Activated T-helper 1 cell treated with anti-CD3 and anti-CD28 coated beads, Interleukin-12 subunit alpha, Interleukin-12 subunit beta, Interleukin-2, Interleukin-4 antibody, amounts not matched to agents 30 ng/mL and 10 ng/mL and 1 ng/mL, durations not matched to agents 14 hours and 24 hours and 36 hours (primary cell): ENCODE measurements at regions not wholly inside any gene's neighbourhood (a gene's known extent, or its start where the extent isn't known, plus 50 kb on each side); places are given as distances from the start of the nearest gene placed in this dataset.

Source experiments
- DNase-seq: peaks from one replicate; pipeline ENCODE4 v3.0.0; 2021; ENCODE audit warnings: low spot score
- H3K27ac Mint-ChIP-seq: one replicate; pipeline ENCODE4 v1.8.0; 2021; ENCODE audit warnings: mild to moderate bottlenecking, mixed read lengths
- H3K27me3 Mint-ChIP-seq: one replicate; pipeline ENCODE4 v1.8.0; 2022; ENCODE audit warnings: mild to moderate bottlenecking, moderate library complexity, mixed read lengths; ENCODE audit not compliant: insufficient read depth
- H3K36me3 Mint-ChIP-seq: one replicate; pipeline ENCODE4 v1.8.0; 2021; ENCODE audit warnings: low read depth, mixed read lengths
- H3K4me1 Mint-ChIP-seq: one replicate; pipeline ENCODE4 v1.8.0; 2021; ENCODE audit warnings: low read depth, mixed read lengths
- H3K4me3 Mint-ChIP-seq: one replicate; pipeline ENCODE4 v1.8.0; 2021; ENCODE audit warnings: mild to moderate bottlenecking, moderate library complexity, mixed read lengths
- H3K9me3 Mint-ChIP-seq: one replicate; pipeline ENCODE4 v1.8.0; 2021; ENCODE audit warnings: mixed read lengths
- intact Hi-C: fragments of 100-400 bp; cut with micrococcal nuclease; formaldehyde crosslinking; loops from one replicate; pipeline ENCODE4 v1.15.1; 2024

DNA sequence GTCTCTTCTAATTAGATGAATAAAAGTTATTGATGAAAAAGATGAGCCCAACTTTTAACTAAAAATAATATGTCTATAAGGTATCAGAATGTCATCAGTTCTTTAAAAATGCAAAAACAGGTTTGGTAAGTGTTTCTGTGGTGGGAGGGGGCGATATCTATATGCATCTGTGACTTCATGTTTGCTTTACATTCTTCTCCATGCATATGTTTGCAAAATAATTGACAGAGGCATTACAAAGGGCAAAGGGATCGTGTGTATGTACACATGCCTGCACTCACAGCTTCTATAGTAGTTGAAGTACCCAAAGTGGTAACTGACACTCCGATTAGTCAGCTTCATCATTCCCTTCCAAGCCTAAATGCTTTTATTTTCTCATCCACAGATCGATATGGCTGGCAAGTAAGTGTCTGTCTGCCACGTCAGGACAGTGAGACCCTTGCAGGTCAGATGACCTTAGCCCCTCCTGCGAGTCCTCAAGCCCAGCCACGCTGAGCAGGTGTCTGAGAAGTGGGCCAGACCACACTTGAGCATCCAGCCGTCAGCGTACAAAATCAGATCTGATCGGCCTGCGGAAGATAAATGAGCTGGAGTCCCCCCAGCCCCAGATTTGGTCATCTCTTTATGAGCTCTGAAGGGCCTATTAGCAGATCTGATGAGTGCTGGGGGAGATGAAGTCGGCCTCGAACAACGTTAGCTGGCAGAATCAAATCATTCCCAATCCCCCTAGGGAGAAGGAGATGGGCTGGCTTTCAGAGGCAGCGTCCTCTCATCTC lies 369.1 kb downstream of the MAFB start:
- Mint-ChIP-seq H3K27me3 (no peaks in the 10 kb centered on the region), H3K4me1 (no peaks in the 10 kb centered on the region), H3K27ac (no peak overlapping the region), H3K36me3 (no peaks in the 10 kb centered on the region), H3K9me3 (no peaks in the 10 kb centered on the region), H3K4me3 (no peak overlapping the region)
- DNase-seq, result no peak
- intact Hi-C loops, result no loop called here

DNA sequence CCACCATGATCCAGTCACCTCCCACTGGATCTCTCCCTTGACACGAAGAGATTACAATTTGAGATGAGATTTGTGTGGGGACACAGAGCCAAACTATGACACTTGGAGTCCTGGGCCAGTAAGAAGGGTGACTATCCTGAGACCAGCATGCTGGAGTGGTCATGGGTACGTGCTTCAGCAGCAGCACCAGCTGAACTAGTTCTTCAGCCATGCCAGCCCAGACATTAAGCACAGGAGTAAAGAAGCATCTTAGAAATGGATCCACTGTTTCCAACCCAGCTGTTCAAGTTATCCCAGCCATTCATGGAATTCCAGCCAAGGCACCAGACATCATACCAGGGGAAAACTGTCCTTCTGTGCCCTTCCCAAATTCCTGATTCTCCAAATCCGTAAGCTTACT lies 370.0 kb downstream of the MAFB start:
- no peak overlapping the region for H3K27ac Mint-ChIP-seq
- H3K9me3 Mint-ChIP-seq, result no peaks in the 10 kb centered on the region
- DNase-seq, result no peak
- intact Hi-C loops, result no loop called here
- no peaks in the 10 kb centered on the region for H3K4me1 Mint-ChIP-seq
- H3K4me3 Mint-ChIP-seq, result no peak overlapping the region
- no peaks in the 10 kb centered on the region for H3K27me3 Mint-ChIP-seq
- no peaks in the 10 kb centered on the region for H3K36me3 Mint-ChIP-seq

DNA sequence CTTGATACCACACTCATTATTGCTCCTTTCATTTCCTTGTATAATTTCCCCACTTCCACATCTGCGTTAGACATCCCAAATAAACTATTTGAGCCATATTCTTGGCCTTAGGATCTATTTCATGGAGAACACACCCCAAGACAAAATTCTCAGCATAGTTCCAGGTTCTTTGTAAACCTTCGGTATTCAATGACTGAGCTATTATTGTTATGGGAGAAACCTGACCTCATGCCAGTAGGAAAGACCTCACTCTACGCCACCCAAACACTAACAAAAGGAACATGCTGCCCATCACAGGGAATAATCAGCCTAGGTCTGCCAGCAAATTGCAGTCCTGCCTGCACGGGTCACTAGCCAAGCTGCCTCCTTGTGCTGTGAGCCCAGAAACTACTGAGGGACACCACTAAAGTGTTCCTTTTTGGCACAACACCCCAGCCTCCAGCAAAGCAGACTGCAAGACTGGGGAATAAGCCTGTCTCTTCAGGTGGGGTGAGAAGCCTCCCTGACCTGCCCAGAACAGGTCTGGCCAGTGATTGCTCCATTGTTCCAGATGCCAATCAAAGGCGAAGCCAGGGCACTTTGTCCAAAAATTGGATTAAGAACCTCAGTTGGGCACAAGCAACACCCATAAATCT lies 371.8 kb downstream of the MAFB start:
- no peaks in the 10 kb centered on the region for H3K9me3 Mint-ChIP-seq
- no peaks in the 10 kb centered on the region for H3K4me1 Mint-ChIP-seq
- H3K4me3 Mint-ChIP-seq, result no peak overlapping the region
- H3K36me3 Mint-ChIP-seq, result no peaks in the 10 kb centered on the region
- no peak overlapping the region for H3K27ac Mint-ChIP-seq
- no peak for DNase-seq
- intact Hi-C loops, result no loop called here
- no peaks in the 10 kb centered on the region for H3K27me3 Mint-ChIP-seq

DNA sequence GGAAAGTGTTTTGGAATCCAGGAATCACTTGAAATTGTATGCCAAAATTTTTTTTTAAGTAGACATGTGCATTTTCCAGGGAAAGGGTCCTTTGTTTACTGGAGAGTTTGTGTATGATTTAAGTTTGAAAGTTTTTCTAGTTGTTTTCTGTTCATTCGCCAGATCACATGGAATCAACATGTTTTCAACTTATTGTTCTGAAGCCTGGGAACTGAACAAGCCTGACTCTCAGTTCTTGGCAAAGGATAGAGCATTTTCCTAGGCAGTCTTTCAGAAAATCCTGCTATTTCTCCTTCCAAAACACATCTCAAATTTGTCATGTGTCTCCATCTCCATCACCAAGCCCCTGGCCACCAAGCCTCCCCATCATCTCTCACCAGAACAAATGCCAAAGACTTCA lies 374.8 kb downstream of the MAFB start:
- Mint-ChIP-seq H3K4me1 (no peaks in the 10 kb centered on the region), H3K27ac (no peak overlapping the region), H3K27me3 (no peaks in the 10 kb centered on the region), H3K9me3 (peaks cover 3% of the 10 kb centered on the region), H3K36me3 (no peaks in the 10 kb centered on the region), H3K4me3 (no peak overlapping the region)
- intact Hi-C loops, result no loop called here
- no peak for DNase-seq

DNA sequence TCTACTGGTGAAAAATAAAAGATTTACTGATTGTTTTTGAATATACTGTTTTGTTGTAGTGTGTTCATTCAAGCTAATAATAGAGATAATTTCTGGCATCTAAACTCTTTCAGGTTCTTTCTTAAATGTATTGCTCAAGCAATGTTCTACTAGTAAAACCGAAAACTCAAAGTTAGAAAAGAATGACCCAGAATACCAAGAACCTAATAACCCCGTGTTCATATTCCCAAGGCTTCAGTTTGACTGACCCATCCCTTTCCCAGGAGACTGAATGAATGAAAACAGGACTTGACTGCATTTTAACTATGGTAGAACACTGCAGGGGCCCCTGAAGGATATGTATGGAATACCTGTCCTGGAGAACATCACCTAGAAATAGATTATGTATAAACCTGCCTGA lies 375.3 kb downstream of the MAFB start:
- no peaks in the 10 kb centered on the region for H3K36me3 Mint-ChIP-seq
- peaks cover 3% of the 10 kb centered on the region for H3K9me3 Mint-ChIP-seq
- no peaks in the 10 kb centered on the region for H3K27me3 Mint-ChIP-seq
- no peaks in the 10 kb centered on the region for H3K4me1 Mint-ChIP-seq
- H3K4me3 Mint-ChIP-seq, result no peak overlapping the region
- intact Hi-C loops, result no loop called here
- DNase-seq, result no peak
- no peak overlapping the region for H3K27ac Mint-ChIP-seq

DNA sequence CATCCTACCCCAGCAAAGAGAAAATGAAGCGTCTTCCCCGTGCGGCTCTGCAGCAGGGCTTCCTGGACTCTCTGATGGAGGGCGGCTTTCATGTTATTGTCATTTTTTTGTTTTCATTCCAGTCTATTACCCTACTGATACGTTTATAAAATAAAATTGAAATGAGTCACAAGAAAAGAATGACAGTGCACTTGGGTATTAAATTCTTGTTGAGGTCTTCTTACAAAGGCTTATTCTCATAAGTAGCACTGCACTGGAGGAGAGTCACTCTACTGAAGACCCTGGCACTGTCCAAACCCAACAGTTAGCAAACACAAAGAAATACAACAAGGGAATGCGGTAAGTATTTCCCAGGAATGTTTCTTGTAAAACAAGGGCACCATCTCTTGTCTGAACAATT lies 379.3 kb downstream of the MAFB start:
- DNase-seq, result no peak
- H3K4me3 Mint-ChIP-seq, result no peak overlapping the region
- H3K27me3 Mint-ChIP-seq, result no peaks in the 10 kb centered on the region

DNA sequence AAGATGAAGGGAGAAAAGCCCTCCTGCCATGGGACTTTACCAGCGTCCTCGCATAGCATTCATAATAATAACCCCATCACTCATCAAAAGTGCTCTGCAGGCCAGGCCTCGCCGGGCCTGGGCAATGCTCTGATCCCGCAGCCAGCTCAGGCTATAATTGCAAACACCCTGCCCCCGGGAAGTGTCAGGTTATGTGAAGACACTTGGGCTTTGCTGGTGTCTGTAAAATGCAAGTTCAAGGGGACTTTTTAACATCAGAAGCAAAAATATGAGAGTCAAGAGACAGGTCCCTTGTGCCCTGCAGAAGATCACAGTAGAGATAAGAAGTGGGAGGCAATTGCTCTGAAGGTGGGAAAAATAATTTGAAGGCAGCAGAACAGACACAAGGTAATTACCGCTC lies 381.0 kb downstream of the MAFB start:
- Mint-ChIP-seq H3K4me3 (no peak overlapping the region), H3K27ac (no peak overlapping the region), H3K4me1 (no peaks in the 10 kb centered on the region), H3K36me3 (no peaks in the 10 kb centered on the region), H3K9me3 (peaks cover 3% of the 10 kb centered on the region), H3K27me3 (no peaks in the 10 kb centered on the region)
- DNase-seq, result no peak
- intact Hi-C loops, result no loop called here

More for the DNA sequence above, 379.3 kb downstream of the MAFB start:
- Mint-ChIP-seq H3K36me3 (no peaks in the 10 kb centered on the region), H3K27ac (no peak overlapping the region), H3K9me3 (peaks cover 3% of the 10 kb centered on the region), H3K4me1 (no peaks in the 10 kb centered on the region)
- intact Hi-C loops, result no loop called here

DNA sequence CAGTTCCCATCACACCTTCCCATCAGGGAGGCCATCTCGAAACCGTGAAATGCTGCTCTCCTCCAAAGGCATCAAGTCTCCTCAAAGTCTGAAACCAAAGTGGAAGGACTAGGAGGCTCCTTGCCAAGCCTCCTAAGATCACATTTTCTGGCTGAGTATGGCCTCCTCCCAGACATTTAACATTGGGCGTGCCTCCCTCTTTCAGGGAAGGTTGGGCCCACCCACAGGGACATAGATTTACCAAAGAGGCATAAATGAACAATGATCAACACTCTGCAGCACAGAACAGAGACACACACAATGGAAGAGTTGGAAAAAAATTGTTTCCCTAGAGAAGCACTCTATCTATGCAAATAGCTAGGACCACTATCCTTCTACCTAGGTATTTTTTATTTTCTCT lies 381.8 kb downstream of the MAFB start:
- intact Hi-C loops, result no loop called here
- DNase-seq, result no peak
- Mint-ChIP-seq H3K27ac (no peak overlapping the region), H3K4me1 (no peaks in the 10 kb centered on the region), H3K9me3 (peaks cover 3% of the 10 kb centered on the region), H3K27me3 (no peaks in the 10 kb centered on the region), H3K4me3 (no peak overlapping the region), H3K36me3 (no peaks in the 10 kb centered on the region)

DNA sequence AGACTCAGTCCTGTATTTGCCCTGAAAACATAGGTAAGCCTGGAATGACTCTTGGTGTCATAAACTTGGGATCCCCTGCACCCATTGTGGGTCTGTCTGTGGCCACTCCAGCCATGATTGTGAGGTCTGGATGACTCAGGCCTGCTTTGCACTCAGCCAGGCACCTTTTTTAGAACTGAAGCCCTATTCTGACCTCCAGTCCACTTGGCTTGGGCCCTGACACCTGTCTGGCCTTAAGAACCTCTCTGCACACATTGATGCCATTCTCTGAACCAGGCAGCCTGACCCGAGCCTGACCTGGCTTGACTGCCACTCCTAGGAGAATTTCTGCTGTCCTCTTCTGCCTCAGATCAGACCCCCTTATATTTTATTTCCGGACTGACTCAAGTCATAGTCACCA lies 383.7 kb downstream of the MAFB start:
- no peaks in the 10 kb centered on the region for H3K9me3 Mint-ChIP-seq
- no peak for DNase-seq
- no peak overlapping the region for H3K27ac Mint-ChIP-seq
- no peaks in the 10 kb centered on the region for H3K36me3 Mint-ChIP-seq
- H3K27me3 Mint-ChIP-seq, result no peaks in the 10 kb centered on the region
- intact Hi-C loops, result no loop called here
- no peaks in the 10 kb centered on the region for H3K4me1 Mint-ChIP-seq
- no peak overlapping the region for H3K4me3 Mint-ChIP-seq

DNA sequence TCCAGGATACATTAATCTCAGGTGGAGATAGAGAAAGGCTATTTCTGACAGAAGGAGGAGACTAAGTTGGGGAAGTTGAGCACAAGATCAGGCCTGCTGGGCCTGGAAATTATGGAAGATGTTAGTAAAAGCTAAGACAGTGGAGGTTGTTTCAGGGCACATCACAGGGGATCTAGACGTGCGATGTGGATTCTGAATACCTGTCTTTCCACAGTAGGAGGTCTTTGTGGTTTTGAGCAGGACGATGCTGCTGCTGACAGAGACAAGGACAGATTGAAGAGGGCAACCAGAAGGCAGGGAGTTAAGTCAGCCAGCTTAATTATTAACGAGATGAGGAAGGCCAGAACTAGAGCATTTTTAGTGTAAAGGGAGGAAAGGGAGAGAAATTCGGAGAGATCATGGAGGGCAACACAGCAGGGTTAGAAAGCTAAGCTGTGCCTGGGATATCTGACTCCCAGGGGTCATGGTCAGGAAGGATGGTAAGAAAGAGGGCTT lies 384.9 kb downstream of the MAFB start:
- no peaks in the 10 kb centered on the region for H3K4me1 Mint-ChIP-seq
- DNase-seq, result no peak
- no peaks in the 10 kb centered on the region for H3K27me3 Mint-ChIP-seq
- H3K9me3 Mint-ChIP-seq, result no peaks in the 10 kb centered on the region
- H3K27ac Mint-ChIP-seq, result no peak overlapping the region
- H3K36me3 Mint-ChIP-seq, result no peaks in the 10 kb centered on the region
- intact Hi-C loops, result no loop called here
- H3K4me3 Mint-ChIP-seq, result no peak overlapping the region

DNA sequence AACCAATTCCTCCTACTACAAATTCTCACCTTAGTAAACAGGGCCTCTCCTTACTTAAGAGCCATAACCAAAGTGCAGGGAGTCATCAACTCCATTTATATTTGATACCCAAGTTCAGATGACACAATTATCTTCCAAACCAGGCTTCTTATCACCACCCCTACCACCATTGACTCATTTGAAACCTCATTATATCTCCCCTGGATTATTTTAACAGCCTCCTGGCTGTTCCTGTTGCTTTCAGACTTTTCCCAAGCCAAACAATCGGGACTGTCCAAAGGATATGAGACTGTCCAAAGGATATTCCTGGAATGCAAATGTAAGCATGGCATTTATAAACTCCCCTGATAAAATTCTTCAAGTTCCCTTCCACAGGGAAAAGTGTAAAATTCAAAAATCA lies 394.3 kb downstream of the MAFB start:
- Mint-ChIP-seq H3K36me3 (no peaks in the 10 kb centered on the region), H3K27ac (no peak overlapping the region), H3K27me3 (peaks cover 3% of the 10 kb centered on the region), H3K4me1 (no peaks in the 10 kb centered on the region), H3K4me3 (no peak overlapping the region), H3K9me3 (no peaks in the 10 kb centered on the region)
- intact Hi-C loops, result no loop called here
- no peak for DNase-seq

DNA sequence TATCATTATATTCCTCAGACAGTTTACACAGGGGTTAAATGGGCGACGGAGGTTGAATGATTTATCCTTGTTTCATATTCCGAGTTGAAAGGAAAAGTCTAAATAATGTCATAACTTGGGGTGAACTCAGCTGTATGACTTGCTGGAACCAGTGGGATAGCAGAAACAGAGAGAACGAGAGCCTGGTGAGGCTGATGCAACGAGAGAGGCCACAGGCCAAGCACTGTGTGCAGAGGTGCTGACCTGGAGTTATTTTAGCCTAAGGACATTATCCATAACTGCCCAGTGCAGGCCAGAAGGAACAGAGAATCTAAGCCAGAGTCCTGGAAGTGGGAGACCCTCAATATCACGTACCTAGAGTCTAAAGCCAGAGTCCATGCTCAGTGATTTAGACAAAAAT lies 394.9 kb downstream of the MAFB start:
- Mint-ChIP-seq H3K36me3 (no peaks in the 10 kb centered on the region), H3K4me3 (no peak overlapping the region), H3K9me3 (no peaks in the 10 kb centered on the region), H3K27me3 (peaks cover 3% of the 10 kb centered on the region), H3K27ac (no peak overlapping the region), H3K4me1 (no peaks in the 10 kb centered on the region)
- intact Hi-C loops, result no loop called here
- no peak for DNase-seq

DNA sequence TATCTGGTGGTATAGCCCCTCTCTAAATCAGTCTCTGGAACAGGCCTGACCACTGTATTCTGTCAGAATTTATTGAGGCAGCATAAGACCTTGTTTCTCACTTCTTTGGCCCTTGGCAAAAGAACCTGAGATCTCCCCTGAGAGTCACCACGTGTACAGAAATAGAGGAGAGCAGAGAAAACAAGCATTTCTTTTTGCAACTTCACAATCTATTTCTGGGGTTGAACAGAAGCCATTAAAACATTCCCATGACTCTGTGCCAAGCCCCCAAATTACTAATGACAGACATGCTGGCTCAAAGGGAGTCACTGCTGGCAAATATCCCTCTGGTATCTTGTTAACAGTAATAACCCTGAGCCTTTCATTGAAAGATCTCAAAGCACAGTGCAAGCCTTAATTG lies 395.3 kb downstream of the MAFB start:
- Mint-ChIP-seq H3K4me3 (no peak overlapping the region), H3K4me1 (no peaks in the 10 kb centered on the region), H3K36me3 (no peaks in the 10 kb centered on the region), H3K27ac (no peak overlapping the region), H3K9me3 (no peaks in the 10 kb centered on the region), H3K27me3 (peaks cover 3% of the 10 kb centered on the region)
- no peak for DNase-seq
- intact Hi-C loops, result no loop called here
